Dedifferentiated amniotic fluid mesenchymal stem cell (primary cell): ENCODE measurements at regions not wholly inside any gene's neighbourhood (a gene's known extent, or its start where the extent isn't known, plus 50 kb on each side); places are given as distances from the start of the nearest gene placed in this dataset.
A peak's percentile ranks its signal among the peaks of the same experiment; 100 is the strongest.

Experiments used
- DNase-seq: peaks from one replicate; pipeline ENCODE4 v3.0.0-alpha.2; 2016; ENCODE audit errors: extremely low spot score

DNA sequence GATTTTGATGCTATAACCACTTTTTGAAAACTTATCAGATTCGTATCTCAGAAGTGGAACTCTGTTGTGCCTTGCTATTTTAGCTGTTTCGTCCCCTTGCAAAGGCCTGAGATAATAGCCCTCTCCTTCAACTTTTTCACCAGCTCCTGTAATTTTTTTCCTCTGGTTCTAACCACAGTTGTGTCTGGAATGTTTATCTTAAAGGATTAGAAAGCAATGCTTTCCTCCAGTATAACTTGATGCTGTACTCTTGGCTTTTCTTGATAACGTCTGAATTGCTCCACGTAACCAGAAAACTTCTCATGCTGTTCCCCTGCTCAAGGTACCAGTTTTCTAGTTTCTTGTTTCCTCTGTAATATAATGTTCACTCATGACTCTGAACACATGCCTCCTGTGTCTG is 209.4 kb downstream of the DTWD2 start:
- DNase-seq: peak; percentile 54

DNA sequence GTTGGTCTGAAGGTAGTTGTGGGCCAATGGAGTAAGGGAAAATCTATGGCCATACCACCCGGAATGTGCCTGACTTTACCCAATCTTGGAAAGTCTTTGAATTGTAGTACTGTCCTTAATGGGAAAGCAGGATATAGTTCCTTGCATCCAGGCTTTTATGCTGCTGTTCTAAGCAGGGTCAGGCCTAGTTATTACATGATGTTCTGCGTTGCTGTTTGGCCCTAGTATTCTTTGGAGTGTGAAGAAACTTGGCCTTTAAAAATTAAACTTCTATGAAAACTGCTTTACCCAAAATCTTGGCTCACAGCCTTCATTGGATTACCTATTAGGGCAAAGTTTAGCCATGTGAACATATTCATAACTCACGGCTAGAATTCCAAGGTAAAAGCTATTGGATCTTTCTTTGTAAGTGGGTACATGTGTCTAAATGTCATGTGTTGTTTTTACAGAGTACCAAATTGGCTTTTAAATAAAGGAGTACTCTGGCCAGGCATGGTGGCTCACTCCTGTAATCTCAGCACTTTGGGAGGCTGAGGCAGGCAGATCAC is 211.1 kb downstream of the DTWD2 start:
- DNase-seq: no peak

DNA sequence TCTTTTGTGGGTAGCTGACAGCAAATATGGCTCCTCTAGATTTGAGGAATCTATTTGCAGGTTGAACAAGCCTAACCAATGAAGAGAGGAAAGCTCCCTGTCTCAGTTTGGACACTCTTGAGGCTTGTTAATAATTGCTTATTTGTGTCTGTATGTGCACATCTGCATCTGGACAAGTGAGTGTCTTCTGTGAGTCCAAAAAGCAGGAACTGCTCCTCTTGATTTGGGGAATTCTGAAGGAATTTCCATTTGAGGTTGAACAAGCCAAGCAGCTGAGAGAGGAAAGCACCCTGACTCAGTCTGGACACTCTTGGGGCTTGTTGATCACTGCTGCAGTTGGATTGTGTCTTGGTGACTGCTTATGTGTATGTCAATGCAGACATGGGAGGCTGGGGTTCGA is 211.6 kb downstream of the DTWD2 start:
- DNase-seq: no peak

GRCh38 chr5:118775790-118776499 is 212.4 kb downstream of the DTWD2 start:
- no peak for DNase-seq

DNA sequence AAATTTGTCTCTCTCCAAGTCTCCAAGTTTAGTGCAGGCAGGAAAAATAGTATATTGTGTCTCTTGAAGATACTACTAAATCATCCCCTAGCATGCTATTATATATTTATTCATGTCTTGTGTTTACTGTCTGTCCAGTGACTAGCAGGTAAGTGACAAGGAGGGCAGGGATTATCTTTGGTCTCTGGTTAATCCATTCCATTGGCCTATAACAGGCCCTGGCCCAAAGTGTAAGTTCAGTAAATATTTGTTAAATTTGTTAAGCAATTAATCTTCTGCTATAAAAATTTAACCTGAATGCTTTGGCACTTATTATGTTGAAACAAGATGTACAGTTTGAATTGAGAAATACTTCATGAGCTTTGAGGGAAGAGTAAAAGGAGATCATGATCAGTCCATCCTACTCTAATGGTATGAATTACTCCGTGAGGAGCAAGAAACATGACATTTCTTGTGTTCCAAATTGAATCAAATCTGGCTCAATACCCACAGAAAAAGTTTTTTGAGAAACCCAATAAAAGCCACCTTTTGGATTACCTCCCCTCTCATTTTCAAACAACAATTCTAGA is 219.7 kb downstream of the DTWD2 start:
- no peak for DNase-seq

GRCh38 chr5:118762291-118762690 is 226.1 kb downstream of the DTWD2 start:
- DNase-seq: no peak

GRCh38 chr5:118761814-118762213 is 226.5 kb downstream of the DTWD2 start:
- no peak for DNase-seq

GRCh38 chr5:118752969-118753368 is 235.4 kb downstream of the DTWD2 start:
- DNase-seq: no peak

DNA sequence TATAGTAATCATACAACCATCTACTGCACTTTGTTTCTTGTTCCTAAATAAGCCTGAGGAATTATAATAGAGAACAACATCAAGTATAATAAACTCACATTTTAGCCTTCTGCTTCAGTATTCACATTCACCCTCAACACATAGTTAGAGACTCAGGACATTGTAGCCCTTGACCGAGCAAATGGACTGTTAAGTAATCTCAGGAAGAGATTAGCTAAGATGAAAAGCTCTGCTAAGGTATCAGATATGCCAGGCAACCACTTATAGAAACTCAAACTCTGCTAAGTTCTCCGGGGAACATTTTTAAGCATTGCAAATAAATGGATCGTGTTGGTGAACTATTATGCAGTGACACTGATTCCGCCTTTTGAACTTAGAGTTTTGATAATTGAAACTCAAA is 252.0 kb downstream of the DTWD2 start:
- no peak for DNase-seq

DNA sequence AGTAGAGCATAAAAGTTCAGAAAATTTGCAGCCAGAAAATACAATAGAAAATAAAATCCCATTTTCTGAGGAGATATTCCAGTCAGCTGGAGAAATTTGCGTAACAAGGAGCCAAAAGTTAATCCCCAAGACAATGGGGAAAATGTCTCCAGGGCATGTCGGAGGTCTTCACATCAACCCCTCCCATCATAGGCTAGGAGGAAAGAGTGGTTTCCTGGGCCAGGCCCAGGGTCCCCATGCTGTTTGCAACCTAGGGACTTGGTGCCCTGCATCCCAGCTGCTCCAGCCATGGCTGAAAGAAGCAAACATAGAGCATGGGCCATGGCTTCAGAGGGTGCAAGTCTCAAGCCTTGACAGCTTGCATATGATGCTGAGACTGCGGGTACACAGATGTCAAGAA is 255.0 kb downstream of the DTWD2 start:
- DNase-seq: no peak

DNA sequence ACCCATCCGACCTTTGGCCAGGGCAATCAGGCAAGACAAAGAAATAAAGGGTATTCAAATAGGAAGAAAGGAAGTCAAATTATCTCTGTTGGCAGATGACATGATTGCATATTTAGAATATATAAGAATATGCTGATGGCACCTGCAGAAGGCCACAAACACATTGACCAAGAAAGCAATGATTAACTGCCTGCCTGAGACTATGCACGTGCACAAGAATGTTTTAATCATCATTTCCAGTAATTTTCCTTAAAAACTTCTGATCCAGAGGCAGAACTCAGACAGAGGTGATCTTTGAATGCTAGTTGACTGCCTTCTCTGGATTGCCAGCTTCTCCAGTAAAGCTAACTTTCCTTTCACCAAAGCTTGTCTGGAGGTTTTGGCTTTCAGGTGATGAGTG is 260.2 kb downstream of the DTWD2 start:
- DNase-seq: no peak

DNA sequence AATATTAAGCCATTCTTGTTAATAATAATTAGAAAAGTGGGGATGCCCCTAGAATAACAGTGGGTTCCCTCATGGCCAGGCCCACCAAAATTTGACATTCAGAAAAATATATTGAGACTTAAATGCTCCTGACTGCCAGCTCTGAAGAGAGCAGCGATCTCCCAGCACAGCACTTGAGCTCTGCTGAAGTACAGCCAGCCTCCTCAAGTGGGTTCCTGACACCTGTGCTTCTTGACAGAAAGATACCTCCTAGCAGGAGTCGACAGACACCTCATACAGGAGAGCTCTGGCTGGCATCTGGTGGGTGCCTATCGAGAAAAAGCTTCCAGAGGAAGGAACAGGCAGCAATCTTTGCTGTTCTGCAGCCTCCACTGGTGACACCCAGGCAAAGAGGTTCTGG is 261.5 kb downstream of the DTWD2 start:
- DNase-seq: no peak

DNA sequence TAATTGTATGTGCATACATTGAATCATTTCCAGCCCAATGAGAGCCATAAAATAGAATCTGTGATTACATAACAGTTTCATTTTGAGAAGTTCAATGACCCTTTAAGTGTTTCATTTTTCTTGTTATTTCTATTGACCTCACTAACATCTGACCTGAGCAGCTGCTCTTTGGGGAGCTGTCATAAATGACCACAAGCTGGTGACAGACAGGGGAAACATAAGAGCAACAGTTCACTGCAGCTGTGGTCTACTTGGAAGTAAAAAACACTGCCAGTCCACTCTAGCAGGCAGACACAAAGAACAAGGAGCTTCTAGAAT is 265.4 kb downstream of the DTWD2 start:
- no peak for DNase-seq

DNA sequence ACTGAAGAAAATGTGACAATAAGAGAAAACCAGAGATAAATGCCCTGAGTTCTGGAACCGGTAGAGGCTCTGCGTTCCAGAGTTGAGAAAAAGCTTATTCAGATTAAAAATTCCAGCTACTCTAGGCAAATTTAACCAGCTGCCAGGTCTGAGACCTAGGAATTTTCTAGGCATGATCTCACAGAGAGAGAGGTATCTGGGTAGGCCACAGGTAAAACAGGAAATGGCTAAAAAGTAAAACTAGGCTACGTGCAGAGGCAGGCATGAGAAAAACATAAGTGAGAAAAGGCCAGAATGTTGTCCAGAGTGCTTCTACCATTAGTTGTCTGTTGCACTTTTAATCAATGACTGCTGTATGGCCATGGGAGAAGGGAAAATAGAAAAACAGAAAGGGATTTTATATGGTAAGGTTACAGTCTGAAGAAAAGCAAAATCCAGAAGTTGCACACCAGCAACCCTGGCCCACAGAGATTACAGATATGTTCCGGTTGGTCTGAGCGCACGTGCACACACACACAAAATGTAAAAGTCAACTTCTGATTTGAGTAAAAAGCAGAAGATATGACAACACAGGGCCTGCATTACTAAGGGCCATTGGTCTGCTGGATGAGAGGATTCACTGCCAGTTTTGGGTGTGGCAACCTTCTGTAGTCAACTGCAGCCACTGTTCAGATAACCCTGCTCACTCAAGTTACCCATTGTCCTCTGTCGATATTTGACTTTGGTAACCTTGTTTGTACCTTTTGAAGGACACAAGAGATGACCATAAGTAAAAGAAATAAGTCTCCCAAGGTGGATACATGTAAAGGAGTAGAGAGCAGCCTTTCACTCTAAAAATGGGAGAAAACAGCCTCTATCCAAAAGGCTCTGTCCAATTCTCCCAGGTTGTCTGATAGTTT is 266.0 kb downstream of the DTWD2 start:
- no peak for DNase-seq

DNA sequence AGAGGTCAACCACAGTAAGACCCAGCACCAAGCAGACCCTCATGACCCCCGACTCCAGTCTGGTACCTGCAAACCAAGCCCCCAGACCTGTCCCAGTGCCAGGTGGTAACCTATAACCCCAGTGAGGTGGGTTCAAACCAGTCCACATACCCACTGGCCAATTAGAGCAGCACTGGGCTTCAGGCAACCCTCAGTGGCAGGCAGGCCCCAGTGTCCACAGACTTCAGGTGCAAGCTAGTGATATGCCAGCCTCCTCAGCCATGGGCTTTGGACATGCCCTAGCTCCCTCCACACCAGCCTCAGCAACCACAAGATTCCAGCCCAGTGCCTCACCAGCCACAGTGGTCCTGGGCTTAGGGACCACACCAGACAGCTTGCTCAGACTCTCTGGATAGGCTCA is 276.6 kb downstream of the DTWD2 start:
- no peak for DNase-seq

GRCh38 chr5:118705959-118706667 is 282.2 kb downstream of the DTWD2 start:
- DNase-seq: peak; percentile 28

DNA sequence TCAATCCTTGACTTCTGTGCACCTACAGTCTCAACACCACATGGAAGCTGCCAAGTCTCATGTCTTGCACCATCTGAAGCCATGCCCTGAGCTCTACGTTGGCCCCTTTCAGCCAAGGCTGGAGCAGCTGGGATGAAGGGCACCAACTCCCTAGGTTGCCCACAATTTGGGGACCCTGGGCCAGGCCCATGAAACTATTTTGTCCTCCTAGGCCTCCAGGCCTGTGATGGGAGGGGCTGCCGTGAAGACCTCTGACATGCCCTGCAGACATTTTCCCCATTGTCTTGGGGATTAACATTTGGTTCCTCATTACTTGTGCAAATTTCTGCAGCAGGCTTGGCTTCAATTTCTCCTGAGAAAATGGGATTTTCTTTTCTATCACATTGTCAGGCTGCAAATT is 285.1 kb downstream of the DTWD2 start:
- no peak for DNase-seq

DNA sequence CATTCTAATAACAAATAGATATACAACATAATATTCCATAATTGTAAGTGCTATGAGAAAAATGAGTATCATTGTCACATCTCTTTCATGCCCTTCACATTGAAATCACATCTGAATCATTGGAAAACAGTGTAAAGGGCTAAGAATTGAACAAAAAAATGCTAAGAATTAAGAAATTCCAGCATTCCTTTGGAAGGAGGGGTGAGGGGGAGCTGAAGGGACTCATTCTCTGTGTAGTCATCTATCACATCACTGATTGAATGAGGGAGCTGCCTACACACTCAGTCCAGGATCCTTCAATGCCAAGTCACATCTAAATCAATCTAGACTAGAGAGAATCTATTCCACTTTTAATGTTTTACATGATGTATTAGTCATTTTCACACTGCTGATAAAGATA is 286.6 kb downstream of the DTWD2 start:
- peak; percentile 21 for DNase-seq

- no peak for DNase-seq
These were observed 287.8 kb downstream of the DTWD2 start for GRCh38 chr5:118700510-118700909.

- no peak for DNase-seq
These were observed 289.6 kb downstream of the DTWD2 start for GRCh38 chr5:118698774-118699173.

DNA sequence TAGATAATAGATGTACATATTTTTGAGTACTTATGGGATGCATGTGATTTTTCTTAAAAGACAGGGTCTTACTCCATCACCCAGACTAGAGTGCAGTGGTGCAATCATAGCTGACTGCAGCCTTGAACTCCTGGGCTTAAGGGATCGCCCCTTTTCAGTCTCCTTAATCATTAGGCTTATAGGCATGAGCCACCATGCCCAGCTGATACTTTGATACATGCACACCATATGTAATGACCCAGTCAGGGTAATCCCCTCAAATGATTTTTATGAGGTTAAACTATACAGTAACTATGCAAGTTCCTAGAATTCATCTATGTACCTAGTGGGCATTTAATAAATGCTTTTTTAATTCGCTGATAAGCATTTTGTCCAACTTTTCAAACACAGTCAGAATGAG is 292.3 kb downstream of the DTWD2 start:
- DNase-seq: no peak

DNA sequence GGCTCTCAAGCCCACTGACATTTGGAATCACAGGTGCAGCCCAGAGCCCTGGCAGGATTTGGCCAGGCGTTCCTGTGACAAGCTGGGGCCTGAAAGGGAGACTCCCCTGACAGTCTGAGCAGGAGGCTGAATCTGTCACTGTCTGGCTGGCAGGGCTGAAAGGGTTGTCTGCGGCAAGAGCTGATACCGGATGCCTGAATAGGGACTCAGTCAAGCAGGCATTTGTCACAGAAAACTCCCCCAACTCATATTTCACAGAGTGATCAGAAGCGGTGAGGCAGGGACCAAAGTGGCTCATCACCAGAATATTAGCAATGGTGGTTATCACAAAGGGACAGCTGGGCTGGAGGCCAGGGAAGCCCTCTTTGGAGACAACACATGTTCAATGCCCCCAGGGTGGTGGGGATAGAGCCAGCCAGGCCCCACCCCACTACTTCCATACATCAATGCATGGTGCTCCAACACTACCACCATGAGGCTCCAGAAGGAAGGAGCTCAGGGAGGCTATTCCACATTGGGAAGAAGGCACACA is 295.5 kb downstream of the DTWD2 start:
- no peak for DNase-seq
